ENCODE measurements at regions not wholly inside any gene's neighbourhood (a gene's known extent, or its start where the extent isn't known, plus 50 kb on each side); places are given as distances from the start of the nearest gene placed in this dataset.
A peak's percentile ranks its signal among the peaks of the same experiment; 100 is the strongest.

DNA sequence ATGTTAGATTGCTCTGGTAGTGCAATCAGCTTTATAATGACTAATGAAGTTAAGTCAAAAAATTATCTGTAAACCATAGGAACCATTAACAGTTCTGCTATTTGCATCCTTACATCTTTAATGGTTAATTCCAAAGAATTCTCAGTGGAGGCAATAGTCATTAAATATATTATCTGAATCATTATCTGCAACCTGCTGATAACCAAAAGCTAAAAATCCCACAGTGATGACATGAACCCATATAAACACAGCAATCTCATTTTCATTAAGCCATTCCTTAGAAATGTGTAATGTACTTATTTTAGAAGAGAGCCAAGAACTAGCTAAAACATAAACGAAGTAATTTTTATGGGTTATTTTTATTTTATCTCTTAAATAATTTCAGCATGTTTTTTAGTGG lies 60.2 kb downstream of the MAGEB16 start:
- intact Hi-C loops (cut with DNase I): no loop called here
- WGBS, 2 donors: 60% methylated on average over 1 of the region's 1 CpG
- FAIRE-seq (peak; percentile 84), ATAC-seq (no peak), DNase-seq (no peak)
- no peaks in the 10 kb centered on the region for H3K36me3 ChIP-seq
- H3K27ac ChIP-seq: no peak overlapping the region
- no peak overlapping the region for H3K4me3 ChIP-seq
- no peak for TF ChIP-seq CTCF (IDR thresholded peaks at IDR 0.05)
- H3K4me1 ChIP-seq: no peaks in the 10 kb centered on the region
- peaks cover 0 to 6% (median 0%) of the 10 kb centered on the region in 4 donors for H3K27me3 ChIP-seq
- no peaks in the 10 kb centered on the region for H3K9me3 ChIP-seq

GRCh38 chrX:35858906-35859305 lies 60.6 kb upstream of the CFAP47 start:
- no peak for FAIRE-seq

DNA sequence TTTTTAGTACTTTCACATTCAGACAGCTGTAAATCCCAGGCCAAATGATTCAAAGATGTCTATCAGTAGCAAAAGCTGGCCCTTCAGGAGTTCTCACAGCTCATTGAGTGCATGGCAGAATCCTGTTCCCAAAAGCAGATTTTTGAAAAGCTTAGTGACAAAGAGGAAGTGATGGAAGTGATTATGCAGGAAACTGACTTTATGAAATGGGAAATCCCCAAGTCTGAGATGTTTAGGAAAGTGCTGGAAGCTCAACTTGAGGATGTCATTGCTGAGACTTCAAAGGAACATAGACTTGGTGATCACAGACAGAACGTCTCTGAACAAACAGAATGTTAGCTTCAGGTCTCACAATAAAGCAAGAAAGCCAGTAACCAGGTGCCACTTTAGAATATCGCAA lies 51.0 kb upstream of the CFAP47 start:
- H3K27ac ChIP-seq: no peak overlapping the region
- intact Hi-C loops (cut with DNase I): no loop called here
- 61 to 73% methylated on average over 2 of the region's 2 CpGs for WGBS, 2 donors
- H3K27me3 ChIP-seq: peaks cover 0 to 5% (median 0%) of the 10 kb centered on the region in 4 donors
- ATAC-seq (no peak), FAIRE-seq (no peak), DNase-seq (no peak)
- no peaks in the 10 kb centered on the region for H3K4me1 ChIP-seq
- H3K4me3 ChIP-seq: no peak overlapping the region
- no peaks in the 10 kb centered on the region for H3K36me3 ChIP-seq
- H3K9me3 ChIP-seq: no peaks in the 10 kb centered on the region
- TF ChIP-seq CTCF (IDR thresholded peaks at IDR 0.05): no peak

More at GRCh38 chrX:35858906-35859305, 60.6 kb upstream of the CFAP47 start:
- no peak for TF ChIP-seq CTCF (IDR thresholded peaks at IDR 0.05)
- Histone ChIP-seq H3K9me3 (no peaks in the 10 kb centered on the region), H3K4me3 (no peak overlapping the region), H3K36me3 (no peaks in the 10 kb centered on the region), H3K27ac (no peak overlapping the region), H3K27me3 (peaks cover 0 to 6% (median 0%) of the 10 kb centered on the region in 4 donors), H3K4me1 (no peaks in the 10 kb centered on the region)
- DNase-seq: no peak
- 33 to 38% methylated on average over 2 of the region's 2 CpGs for WGBS, 2 donors
- intact Hi-C loops (cut with DNase I): no loop called here
- ATAC-seq: no peak

All from pancreas (tissue), 10 donors.